ENCODE measurements at regions not wholly inside any gene's neighbourhood (a gene's known extent, or its start where the extent isn't known, plus 50 kb on each side); places are given as distances from the start of the nearest gene placed in this dataset.
"Not testable (repeated sequence)": the region's sequence is repeated elsewhere in the genome, so short reads cannot be mapped to it uniquely, and the experiment has no call there.

DNA sequence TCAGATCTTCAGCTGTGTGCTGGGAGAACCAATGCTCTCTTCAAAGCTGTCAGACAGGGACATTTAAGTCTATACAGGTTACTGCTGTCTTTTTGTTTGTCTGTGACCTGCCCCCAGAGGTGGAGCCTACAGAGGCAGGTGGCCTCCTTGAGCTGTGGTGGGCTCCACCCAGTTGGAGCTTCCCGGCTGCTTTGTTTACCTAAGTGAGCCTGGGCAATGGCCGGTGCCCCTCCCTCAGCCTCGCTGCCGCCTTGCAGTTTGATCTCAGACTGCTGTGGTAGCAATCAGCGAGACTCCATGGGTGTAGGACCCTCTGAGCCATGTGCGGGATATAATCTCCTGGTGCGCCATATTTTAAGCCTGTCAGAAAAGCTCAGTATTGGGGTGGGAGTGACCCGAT lies 745.8 kb upstream of the POU3F2 start:
- H3K4ac ChIP-seq (replicated peaks; ENCODE audit: insufficient read length, low read depth, low read length); H4K5ac ChIP-seq (ENCODE audit: insufficient read length, low read depth, low read length); H2BK20ac ChIP-seq (ENCODE audit: low read length); CTCF ChIA-PET (ENCODE audit: partially characterized antibody); H4K91ac ChIP-seq (replicated peaks; ENCODE audit: insufficient read length, low read length); H2AFZ ChIP-seq (ENCODE audit: low read length); H3K18ac ChIP-seq (ENCODE audit: extremely low read depth, low read length); H3K27me3 ChIP-seq (replicated peaks in 1 of 4; ENCODE audit: control insufficient read depth in 3 of 4, extremely low read depth in 1 of 4, insufficient read depth in 3 of 4, low read length in 3 of 4); H2BK120ac ChIP-seq (replicated peaks; ENCODE audit: low read depth, low read length); H2AK5ac ChIP-seq (ENCODE audit: low read depth, low read length); H4K8ac ChIP-seq (ENCODE audit: extremely low read depth, insufficient read depth, low read length); H3K9ac ChIP-seq (replicated peaks in 1 of 4; ENCODE audit: extremely low read depth in 1 of 4, low read depth in 3 of 4, low read length in 3 of 4); H3K4me3 ChIP-seq (ENCODE audit: extremely low read depth in 1 of 4, insufficient read depth in 2 of 4, low read depth in 3 of 4, low read length in 4 of 4); H4K20me1 ChIP-seq (replicated peaks in 1 of 2; ENCODE audit: control insufficient read depth in 1 of 2, insufficient read depth in 2 of 2, low read length in 2 of 2); H3K27ac ChIP-seq (ENCODE audit: low read depth, low read length); H3K36me3 ChIP-seq (ENCODE audit: control insufficient read depth in 2 of 4, insufficient read depth in 4 of 4, low read length in 3 of 4); H3K14ac ChIP-seq (ENCODE audit: insufficient read length); H2BK15ac ChIP-seq (ENCODE audit: low read length); H3K23me2 ChIP-seq (ENCODE audit: low read depth, low read length); H2BK5ac ChIP-seq (ENCODE audit: low read depth, low read length); H3K23ac ChIP-seq (ENCODE audit: insufficient read length); POLR2A ChIA-PET (ENCODE audit: partially characterized antibody); H3K79me1 ChIP-seq (ENCODE audit: low read depth, low read length); H3K4me2 ChIP-seq (ENCODE audit: insufficient read depth in 1 of 2, low read depth in 2 of 2, low read length in 2 of 2); H2BK12ac ChIP-seq (ENCODE audit: low read depth, low read length); H3K56ac ChIP-seq (replicated peaks; ENCODE audit: insufficient read length, low read depth, low read length); H3K4me1 ChIP-seq (replicated peaks in 1 of 4; ENCODE audit: control insufficient read depth in 3 of 4, insufficient read depth in 4 of 4, low read length in 3 of 4); DNase-seq (ENCODE audit: low read depth in 1 of 2, low spot score in 2 of 2); H3K79me2 ChIP-seq (ENCODE audit: control insufficient read depth in 1 of 2, insufficient read depth in 2 of 2, low read length in 2 of 2); FAIRE-seq: not testable (repeated sequence)
- H3K9me3 ChIP-seq (ENCODE audit: insufficient read depth in 2 of 2, low read depth in 1 of 2, low read length in 1 of 2): peaks cover 0 to 13% of the 10 kb centered on the region in 2 experiments; a peak in 2 of 4 replicates
- 88% methylated on average over 8 of the region's 8 CpGs; no CpG with 5 or more reads in 1 of the 2 experiments for WGBS, 2 experiments (ENCODE audit: extremely low coverage in 1 of 2, insufficient coverage in 1 of 2, insufficient read length in 1 of 2, insufficient replicate concordance in 2 of 2, low coverage in 1 of 2, low lambda C conversion rate in 2 of 2, missing lambda C conversion rate in 1 of 2)
